WERI-Rb-1 (cell line): ENCODE measurements at regions not wholly inside any gene's neighbourhood (a gene's known extent, or its start where the extent isn't known, plus 50 kb on each side); places are given as distances from the start of the nearest gene placed in this dataset.

Experiments used
- DNase-seq: peaks from one replicate; pipeline ENCODE4 v3.0.0-alpha.2; 2020
- H3K27ac ChIP-seq: fragments of 250-450 bp; sonication (Bioruptor Pico); 2 replicates; pipeline ENCODE4 v1.5.1; 2020; ENCODE audit warnings: mild to moderate bottlenecking, moderate library complexity
- H3K27me3 ChIP-seq: fragments of 250-450 bp; sonication (Bioruptor Pico); 2 replicates; pipeline ENCODE4 v1.5.1; 2021; ENCODE audit warnings: mild to moderate bottlenecking, low read depth, moderate library complexity; ENCODE audit not compliant: insufficient read depth, severe bottlenecking
- H3K36me3 ChIP-seq: fragments of 250-450 bp; sonication (Bioruptor Pico); 2 replicates; pipeline ENCODE4 v1.5.1; 2020; ENCODE audit warnings: mild to moderate bottlenecking, moderate library complexity
- H3K4me3 ChIP-seq: 2 replicates; pipeline ENCODE4 v1.5.1; 2011; ENCODE audit warnings: low read depth, mild to moderate bottlenecking, control low read depth, low read length
- H3K9me3 ChIP-seq: fragments of 250-450 bp; sonication (Bioruptor Pico); 2 replicates; pipeline ENCODE4 v1.5.1; 2021; ENCODE audit warnings: mild to moderate bottlenecking, moderate library complexity; ENCODE audit not compliant: severe bottlenecking
- CTCF ChIP-seq: IDR thresholded peaks from 2 replicates; pipeline ENCODE4 v1.5.1; 2011; ENCODE audit warnings: low read depth, mild to moderate bottlenecking, control low read depth, inconsistent platforms, low read length

- DNase-seq, result no peak
- Histone ChIP-seq H3K9me3 (no peaks in the 10 kb centered on the region), H3K36me3 (no peaks in the 10 kb centered on the region), H3K27me3 (peaks cover 27% of the 10 kb centered on the region), H3K27ac (no peak overlapping the region), H3K4me3 (no peak overlapping the region)
- TF ChIP-seq CTCF, result no peak
These were observed 687.2 kb downstream of the FAM133A start for GRCh38 chrX:94361241-94361640.

- Histone ChIP-seq H3K4me3 (no peak overlapping the region), H3K9me3 (no peaks in the 10 kb centered on the region), H3K36me3 (no peaks in the 10 kb centered on the region), H3K27me3 (peaks cover 10% of the 10 kb centered on the region), H3K27ac (no peak overlapping the region)
- DNase-seq, result no peak
- TF ChIP-seq CTCF, result no peak
These were observed 691.7 kb downstream of the FAM133A start for GRCh38 chrX:94365736-94366135.

GRCh38 chrX:94366616-94367015 is 692.6 kb downstream of the FAM133A start:
- Histone ChIP-seq H3K9me3 (no peaks in the 10 kb centered on the region), H3K27ac (no peak overlapping the region), H3K27me3 (peaks cover 8% of the 10 kb centered on the region), H3K36me3 (no peaks in the 10 kb centered on the region), H3K4me3 (no peak overlapping the region)
- no peak for TF ChIP-seq CTCF
- DNase-seq, result no peak

GRCh38 chrX:94389044-94389443 is 715.0 kb downstream of the FAM133A start:
- no peaks in the 10 kb centered on the region for H3K27me3 ChIP-seq
- no peak for TF ChIP-seq CTCF

GRCh38 chrX:94400488-94400887 is 726.5 kb downstream of the FAM133A start:
- no peak for DNase-seq
- no peak for TF ChIP-seq CTCF

More at GRCh38 chrX:94389044-94389443, 715.0 kb downstream of the FAM133A start:
- Histone ChIP-seq H3K4me3 (no peak overlapping the region), H3K9me3 (no peaks in the 10 kb centered on the region), H3K36me3 (no peaks in the 10 kb centered on the region), H3K27ac (no peak overlapping the region)
- no peak for DNase-seq

GRCh38 chrX:94401426-94401825 is 727.4 kb downstream of the FAM133A start:
- Histone ChIP-seq H3K4me3 (no peak overlapping the region), H3K27ac (no peak overlapping the region), H3K36me3 (no peaks in the 10 kb centered on the region), H3K9me3 (no peaks in the 10 kb centered on the region), H3K27me3 (peaks cover 7% of the 10 kb centered on the region)
- TF ChIP-seq CTCF, result no peak
- DNase-seq, result no peak

More at GRCh38 chrX:94400488-94400887, 726.5 kb downstream of the FAM133A start:
- H3K9me3 ChIP-seq, result no peaks in the 10 kb centered on the region
- no peak overlapping the region for H3K4me3 ChIP-seq
- H3K27ac ChIP-seq, result no peak overlapping the region
- no peaks in the 10 kb centered on the region for H3K36me3 ChIP-seq
- peaks cover 7% of the 10 kb centered on the region for H3K27me3 ChIP-seq
